Left ventricle myocardium inferior (tissue), 1 donor: ENCODE measurements at regions not wholly inside any gene's neighbourhood (a gene's known extent, or its start where the extent isn't known, plus 50 kb on each side); places are given as distances from the start of the nearest gene placed in this dataset.
"Not testable (repeated sequence)": the region's sequence is repeated elsewhere in the genome, so short reads cannot be mapped to it uniquely, and the experiment has no call there.

Source experiments
- DNase-seq: peaks from one replicate; pipeline ENCODE4 v3.0.0-alpha.2; 2020
- H3K27ac ChIP-seq: fragments of 200-600 bp; replicated peaks from 2 replicates; pipeline ENCODE4 v1.8.0; 2021
- H3K27me3 ChIP-seq: fragments of 200-600 bp; 2 replicates; pipeline ENCODE4 v1.8.0; 2021; ENCODE audit warnings: low read depth
- H3K36me3 ChIP-seq: fragments of 200-600 bp; 2 replicates; pipeline ENCODE4 v1.8.0; 2021
- H3K4me1 ChIP-seq: fragments of 200-600 bp; 2 replicates; pipeline ENCODE4 v1.8.0; 2021
- H3K4me3 ChIP-seq: fragments of 200-600 bp; 2 replicates; pipeline ENCODE4 v1.8.0; 2021; ENCODE audit warnings: mild to moderate bottlenecking, moderate library complexity
- H3K9me3 ChIP-seq: fragments of 200-600 bp; replicated peaks from 2 replicates; pipeline ENCODE4 v1.8.0; 2021
- intact Hi-C: fragments of 100-400 bp; cut with micrococcal nuclease; formaldehyde crosslinking; loops from one replicate; pipeline ENCODE4 v1.11.0; 2022
- TF ChIP-seq, protein P1 (sequence below): fragments of 200-600 bp; IDR thresholded peaks from 2 replicates; pipeline ENCODE4 v1.8.0; 2021; ENCODE audit warnings: antibody characterized with exemption, mild to moderate bottlenecking, borderline replicate concordance
- donor health status: DM: no; HTN: yes; CAD: no; lungs with severe emphysema.

- TF ChIP-seq, protein P1, sequence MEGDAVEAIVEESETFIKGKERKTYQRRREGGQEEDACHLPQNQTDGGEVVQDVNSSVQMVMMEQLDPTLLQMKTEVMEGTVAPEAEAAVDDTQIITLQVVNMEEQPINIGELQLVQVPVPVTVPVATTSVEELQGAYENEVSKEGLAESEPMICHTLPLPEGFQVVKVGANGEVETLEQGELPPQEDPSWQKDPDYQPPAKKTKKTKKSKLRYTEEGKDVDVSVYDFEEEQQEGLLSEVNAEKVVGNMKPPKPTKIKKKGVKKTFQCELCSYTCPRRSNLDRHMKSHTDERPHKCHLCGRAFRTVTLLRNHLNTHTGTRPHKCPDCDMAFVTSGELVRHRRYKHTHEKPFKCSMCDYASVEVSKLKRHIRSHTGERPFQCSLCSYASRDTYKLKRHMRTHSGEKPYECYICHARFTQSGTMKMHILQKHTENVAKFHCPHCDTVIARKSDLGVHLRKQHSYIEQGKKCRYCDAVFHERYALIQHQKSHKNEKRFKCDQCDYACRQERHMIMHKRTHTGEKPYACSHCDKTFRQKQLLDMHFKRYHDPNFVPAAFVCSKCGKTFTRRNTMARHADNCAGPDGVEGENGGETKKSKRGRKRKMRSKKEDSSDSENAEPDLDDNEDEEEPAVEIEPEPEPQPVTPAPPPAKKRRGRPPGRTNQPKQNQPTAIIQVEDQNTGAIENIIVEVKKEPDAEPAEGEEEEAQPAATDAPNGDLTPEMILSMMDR: no peak
- Histone ChIP-seq H3K9me3 (peaks cover 18% of the 10 kb centered on the region), H3K4me1 (no peaks in the 10 kb centered on the region), H3K27ac (no peak overlapping the region), H3K36me3 (no peaks in the 10 kb centered on the region), H3K27me3 (peaks cover 28% of the 10 kb centered on the region), H3K4me3 (no peak overlapping the region)
- DNase-seq: no peak
- intact Hi-C loops: no loop called here
These were observed 241.9 kb upstream of the SFRP2 start for GRCh38 chr4:154030746-154031145.

DNA sequence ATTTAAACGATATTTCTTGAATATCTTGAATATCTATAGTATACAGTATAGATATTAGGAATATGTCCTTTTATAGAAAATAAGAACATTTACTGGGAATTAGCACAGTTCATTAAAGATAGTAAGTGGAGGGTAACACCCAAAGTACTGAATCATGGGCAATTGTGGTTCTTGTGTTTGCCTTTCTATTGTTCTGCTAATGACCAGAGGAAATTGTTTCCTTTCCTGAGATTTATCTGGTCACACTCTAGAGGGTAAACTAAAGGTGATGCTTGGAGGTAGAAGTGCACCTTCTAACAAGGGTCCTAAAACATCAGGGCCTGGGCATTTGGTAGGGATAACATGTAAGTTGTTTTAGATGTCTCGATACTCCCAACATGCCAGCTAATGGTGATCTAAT is 241.3 kb upstream of the SFRP2 start:
- Histone ChIP-seq H3K4me1 (no peaks in the 10 kb centered on the region), H3K27me3 (peaks cover 30% of the 10 kb centered on the region), H3K36me3 (no peaks in the 10 kb centered on the region), H3K4me3 (no peak overlapping the region), H3K27ac (no peak overlapping the region), H3K9me3 (peaks cover 18% of the 10 kb centered on the region)
- DNase-seq: no peak
- TF ChIP-seq, protein P1: no peak
- intact Hi-C loops: no loop called here

DNA sequence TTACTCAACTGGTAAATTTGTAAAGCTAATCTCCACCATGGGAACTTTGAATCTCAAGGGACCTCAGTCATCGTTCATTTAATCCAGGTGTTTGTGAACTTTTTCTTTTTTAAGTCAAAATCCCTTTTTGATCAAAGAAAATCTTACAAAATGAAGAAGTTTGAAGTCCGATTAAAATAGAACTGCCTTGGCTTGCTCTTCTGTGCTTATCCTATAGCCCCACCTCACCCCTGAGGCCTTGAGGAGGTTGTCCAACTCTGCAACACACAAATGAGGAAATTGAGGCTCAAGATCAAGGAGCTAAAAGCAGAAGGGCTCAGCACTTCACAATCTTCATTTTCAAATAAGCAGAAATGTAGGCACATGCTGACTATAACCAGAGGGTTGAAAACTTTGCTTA is 240.3 kb upstream of the SFRP2 start:
- Histone ChIP-seq H3K4me3 (no peak overlapping the region), H3K27ac (no peak overlapping the region), H3K36me3 (no peaks in the 10 kb centered on the region), H3K4me1 (no peaks in the 10 kb centered on the region), H3K27me3 (peaks cover 30% of the 10 kb centered on the region), H3K9me3 (peaks cover 18% of the 10 kb centered on the region)
- intact Hi-C loops: loop anchor here (10.0 kb wide), 1 partner anchor 234 kb away; no protein-coding TSS in a partner anchor
- TF ChIP-seq, protein P1: no peak
- DNase-seq: no peak

GRCh38 chr4:154025110-154025509 is 236.2 kb upstream of the SFRP2 start:
- Histone ChIP-seq H3K4me1 (no peaks in the 10 kb centered on the region), H3K27ac (no peak overlapping the region), H3K36me3 (no peaks in the 10 kb centered on the region), H3K9me3 (no peaks in the 10 kb centered on the region), H3K27me3 (peaks cover 20% of the 10 kb centered on the region), H3K4me3 (no peak overlapping the region)
- TF ChIP-seq, protein P1: no peak
- intact Hi-C loops: loop anchor here (10.0 kb wide), 1 partner anchor 230 kb away; no protein-coding TSS in a partner anchor
- no peak for DNase-seq

- no peak overlapping the region for H3K27ac ChIP-seq
- intact Hi-C loops: loop anchor here (10.0 kb wide), 1 partner anchor 229 kb away; no protein-coding TSS in a partner anchor
- no peaks in the 10 kb centered on the region for H3K36me3 ChIP-seq
These were observed 235.3 kb upstream of the SFRP2 start for GRCh38 chr4:154024097-154024694.

DNA sequence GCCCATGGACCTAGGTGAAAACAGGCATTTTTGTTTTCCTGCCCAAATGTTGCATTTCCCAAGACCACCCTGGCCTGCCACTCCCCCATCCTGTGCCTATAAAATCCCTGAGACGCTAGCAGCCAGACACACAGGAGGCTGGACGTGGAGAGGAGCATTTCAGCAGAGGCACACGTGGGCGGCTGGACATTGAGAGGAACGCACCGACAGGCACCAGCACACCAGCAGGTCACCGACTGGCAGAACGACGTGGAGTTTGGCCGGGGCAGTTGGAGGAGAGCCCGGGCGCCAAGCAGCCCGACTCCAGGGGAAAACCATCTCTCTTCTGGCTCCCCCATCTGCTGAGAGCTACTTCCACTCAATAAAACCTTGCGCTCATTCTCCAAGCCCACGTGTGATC is 234.8 kb upstream of the SFRP2 start:
- intact Hi-C loops: loop anchor here (10.0 kb wide), 1 partner anchor 229 kb away; no protein-coding TSS in a partner anchor
- not testable (repeated sequence) for H3K4me1 ChIP-seq, H3K36me3 ChIP-seq, H3K27ac ChIP-seq, DNase-seq, H3K4me3 ChIP-seq, H3K9me3 ChIP-seq
- H3K27me3 ChIP-seq: peaks cover 20% of the 10 kb centered on the region

More at GRCh38 chr4:154024097-154024694, 235.3 kb upstream of the SFRP2 start:
- H3K9me3 ChIP-seq: no peaks in the 10 kb centered on the region
- no peak overlapping the region for H3K4me3 ChIP-seq
- H3K4me1 ChIP-seq: no peaks in the 10 kb centered on the region
- peaks cover 20% of the 10 kb centered on the region for H3K27me3 ChIP-seq
- TF ChIP-seq, protein P1: peak; percentile 38
- DNase-seq: no peak
